Naive B cell (primary cell): ENCODE measurements at regions not wholly inside any gene's neighbourhood (a gene's known extent, or its start where the extent isn't known, plus 50 kb on each side); places are given as distances from the start of the nearest gene placed in this dataset.

ENCODE experiments used
- ATAC-seq, 2 donors: fragments of 150-1000 bp; cut with Tn5 transposase; 2 replicates each; pipeline ENCODE4 v1.10.0; 2021; ENCODE audit warnings: low read depth in 2 of 2, mild to moderate bottlenecking in 2 of 2, moderate library complexity in 2 of 2
- DNase-seq: peaks from one replicate; pipeline ENCODE4 v3.0.0; 2022
- H3K27ac Mint-ChIP-seq, 6 donors: one replicate each; pipeline ENCODE4 v1.8.0; 2020 to 2022; ENCODE audit warnings: mild to moderate bottlenecking in 6 of 6, mixed read lengths in 6 of 6, moderate library complexity in 5 of 6, inconsistent platforms in 2 of 6
- H3K27me3 Mint-ChIP-seq, 3 donors: one replicate each; pipeline ENCODE4 v1.8.0; 2021 to 2022; ENCODE audit warnings: mixed read lengths in 3 of 3, mild to moderate bottlenecking in 1 of 3
- H3K36me3 Mint-ChIP-seq, 2 donors: one replicate each; pipeline ENCODE4 v1.8.0; 2020 to 2022; ENCODE audit warnings: mixed read lengths in 2 of 2, inconsistent platforms in 1 of 2, mild to moderate bottlenecking in 1 of 2
- H3K4me1 Mint-ChIP-seq, 3 donors: one replicate each; pipeline ENCODE4 v1.8.0; 2020 to 2022; ENCODE audit warnings: mixed read lengths in 3 of 3, inconsistent platforms in 1 of 3, mild to moderate bottlenecking in 1 of 3, moderate library complexity in 1 of 3
- H3K4me3 Mint-ChIP-seq, 8 donors: one replicate each; pipeline ENCODE4 v1.8.0; 2020 to 2022; ENCODE audit warnings: mild to moderate bottlenecking in 8 of 8, mixed read lengths in 8 of 8, moderate library complexity in 8 of 8, inconsistent platforms in 2 of 8
- H3K9me3 Mint-ChIP-seq, 7 donors: one replicate each; pipeline ENCODE4 v1.8.0; 2020 to 2022; ENCODE audit warnings: mixed read lengths in 7 of 7, mild to moderate bottlenecking in 5 of 7, inconsistent platforms in 2 of 7, moderate library complexity in 1 of 7

GRCh38 chr10:81806842-81807241 is 68.2 kb upstream of the NRG3 start:
- Mint-ChIP-seq H3K4me1 (no peaks in the 10 kb centered on the region), H3K27me3 (no peaks in the 10 kb centered on the region), H3K4me3 (no peak overlapping the region), H3K36me3 (no peaks in the 10 kb centered on the region), H3K27ac (peak overlapping the region in 1 of 6 donors; percentile 88), H3K9me3 (peaks cover 4 to 53% (median 11%) of the 10 kb centered on the region in 7 donors)
- ATAC-seq (no peak), DNase-seq (no peak)

- Mint-ChIP-seq H3K4me3 (no peak overlapping the region), H3K27me3 (no peaks in the 10 kb centered on the region), H3K4me1 (no peaks in the 10 kb centered on the region), H3K27ac (no peak overlapping the region), H3K9me3 (peaks cover 0 to 23% (median 4%) of the 10 kb centered on the region in 7 donors), H3K36me3 (no peaks in the 10 kb centered on the region)
- DNase-seq, result no peak
- no peak for ATAC-seq
These were observed 60.2 kb upstream of the NRG3 start for GRCh38 chr10:81814842-81815241.

- DNase-seq (no peak), ATAC-seq (no peak)
- H3K27me3 Mint-ChIP-seq, result no peaks in the 10 kb centered on the region
- H3K27ac Mint-ChIP-seq, result peak overlapping the region in 1 of 6 donors; percentile 28
- peak overlapping the region in 1 of 8 donors; percentile 44 for H3K4me3 Mint-ChIP-seq
- H3K36me3 Mint-ChIP-seq, result no peaks in the 10 kb centered on the region
- H3K4me1 Mint-ChIP-seq, result no peaks in the 10 kb centered on the region
- H3K9me3 Mint-ChIP-seq, result peaks cover 0 to 6% (median 3%) of the 10 kb centered on the region in 7 donors
These were observed 57.3 kb upstream of the NRG3 start for GRCh38 chr10:81817596-81818170.

GRCh38 chr10:81820418-81820817 is 54.6 kb upstream of the NRG3 start:
- Mint-ChIP-seq H3K36me3 (no peaks in the 10 kb centered on the region), H3K27ac (no peak overlapping the region), H3K9me3 (peaks cover 0 to 5% (median 2%) of the 10 kb centered on the region in 7 donors), H3K27me3 (no peaks in the 10 kb centered on the region), H3K4me3 (no peak overlapping the region), H3K4me1 (no peaks in the 10 kb centered on the region)
- ATAC-seq (no peak), DNase-seq (no peak)
